ENCODE measurements at regions not wholly inside any gene's neighbourhood (a gene's known extent, or its start where the extent isn't known, plus 50 kb on each side); places are given as distances from the start of the nearest gene placed in this dataset.

- TF ChIP-seq CBX2 (IDR thresholded peaks at IDR 0.05; ENCODE audit: borderline replicate concordance, low read depth) (no peak), CHD2 (IDR thresholded peaks at IDR 0.05; ENCODE audit: low read length, partially characterized antibody) (no peak), HDAC2 (IDR thresholded peaks at IDR 0.05) (no peak), MYC (IDR thresholded peaks at IDR 0.05; ENCODE audit: borderline replicate concordance, low read length) (no peak)
Observed at GRCh38 chr18:64294967-64295366, 146.1 kb upstream of the LINC00305 start (continued).

GRCh38 chr18:64288432-64288831 lies 139.5 kb upstream of the LINC00305 start:
- no peak overlapping the region for H3K4me2 ChIP-seq
- FAIRE-seq (no peak), ATAC-seq (no peak), DNase-seq (ENCODE audit: low read depth in 1 of 2, low spot score in 1 of 2) (no peak)
- TF ChIP-seq RARB (CRISPR knock-in tag; IDR thresholded peaks at IDR 0.05) (no peak), BCL3 (IDR thresholded peaks at IDR 0.05) (no peak), EHMT2 (IDR thresholded peaks at IDR 0.05; ENCODE audit: low read depth) (no peak), KDM1A (IDR thresholded peaks at IDR 0.05; ENCODE audit: low read depth) (no peak), ZNF302 (CRISPR knock-in tag; IDR thresholded peaks at IDR 0.05) (no peak), NFE2L2 (conservative IDR thresholded peaks at IDR 0.05; ENCODE audit: low read length) (no peak), RAD21 (conservative IDR thresholded peaks at IDR 0.05 in 1 of 2, IDR thresholded peaks at IDR 0.05 in 1 of 2) (no peak), TFCP2L1 (CRISPR knock-in tag; IDR thresholded peaks at IDR 0.05) (no peak), FOXS1 (CRISPR knock-in tag; IDR thresholded peaks at IDR 0.05) (no peak), RFX5 (IDR thresholded peaks at IDR 0.05) (no peak), CEBPB (IDR thresholded peaks at IDR 0.05) (no peak), EP300 (IDR thresholded peaks at IDR 0.05) (no peak), CHD2 (IDR thresholded peaks at IDR 0.05; ENCODE audit: low read length, partially characterized antibody) (no peak), JUN (IDR thresholded peaks at IDR 0.05) (no peak), HOXB13 (CRISPR knock-in tag; IDR thresholded peaks at IDR 0.05; ENCODE audit: low read depth) (no peak), REST (IDR thresholded peaks at IDR 0.05) (no peak), HOXA7 (CRISPR knock-in tag; IDR thresholded peaks at IDR 0.05) (no peak), KDM5A (IDR thresholded peaks at IDR 0.05) (no peak), FOSL2 (IDR thresholded peaks at IDR 0.05) (no peak), FOSL2 (CRISPR knock-in tag; IDR thresholded peaks at IDR 0.05) (no peak), RNF2 (IDR thresholded peaks at IDR 0.05; ENCODE audit: borderline replicate concordance, low read depth) (no peak)
- ChIA-PET CTCF (no interaction called here), POLR2A (no interaction called here)
- no peaks in the 10 kb centered on the region for H3K4me1 ChIP-seq
- no peak overlapping the region for H3K4me3 ChIP-seq
- no peak overlapping the region for H3K27ac ChIP-seq
- H3K9me3 ChIP-seq = no peaks in the 10 kb centered on the region
- WGBS (ENCODE audit: missing lambda C conversion rate) = 0% methylated on average over 2 of the region's 2 CpGs

GRCh38 chr18:64287926-64288325 lies 139.0 kb upstream of the LINC00305 start:
- CTCF ChIA-PET = no interaction called here
- POLR2A ChIA-PET = no interaction called here
- Histone ChIP-seq H3K27ac (no peak overlapping the region), H3K4me3 (no peak overlapping the region), H3K4me1 (no peaks in the 10 kb centered on the region), H3K4me2 (no peak overlapping the region), H3K9me3 (no peaks in the 10 kb centered on the region)
- DNase-seq (ENCODE audit: low read depth in 1 of 2, low spot score in 1 of 2) (no peak), ATAC-seq (no peak), FAIRE-seq (no peak)
- WGBS (ENCODE audit: missing lambda C conversion rate) = 3% methylated on average over 4 of the region's 4 CpGs
- TF ChIP-seq EHMT2 (IDR thresholded peaks at IDR 0.05; ENCODE audit: low read depth) (no peak), CHD4 (IDR thresholded peaks at IDR 0.05; ENCODE audit: borderline replicate concordance) (no peak), ESRRA (IDR thresholded peaks at IDR 0.05; ENCODE audit: borderline replicate concordance, low read length) (no peak), SMC3 (IDR thresholded peaks at IDR 0.05) (no peak), PBX3 (IDR thresholded peaks at IDR 0.05) (no peak), JUNB (IDR thresholded peaks at IDR 0.05) (no peak), MAX (IDR thresholded peaks at IDR 0.05) (no peak), POLR2AphosphoS2 (conservative IDR thresholded peaks at IDR 0.05; ENCODE audit: low read length) (no peak), CBX8 (IDR thresholded peaks at IDR 0.05) (no peak), ELK1 (IDR thresholded peaks at IDR 0.05; ENCODE audit: low read depth, low read length) (no peak), JUN (IDR thresholded peaks at IDR 0.05) (no peak), POLR2A (IDR thresholded peaks at IDR 0.05; ENCODE audit: low read length) (no peak)
